OCI-LY7 (cell line): ENCODE measurements at regions not wholly inside any gene's neighbourhood (a gene's known extent, or its start where the extent isn't known, plus 50 kb on each side); places are given as distances from the start of the nearest gene placed in this dataset.

Experiments
- EZH2phosphoT487 ChIP-seq: fragments of 200-600 bp; sonication (generic); IDR thresholded peaks from 2 replicates; pipeline ENCODE4 v1.6.1; 2018; ENCODE audit warnings: low read depth, borderline replicate concordance, mild to moderate bottlenecking, mixed run types, antibody characterized with exemption, low read length, moderate library complexity, mixed read lengths
- TF ChIP-seq, protein P1 (sequence below): fragments of 200-600 bp; sonication (generic); conservative IDR thresholded peaks from 2 replicates; pipeline ENCODE4 v1.5.1; 2014; ENCODE audit warnings: mild to moderate bottlenecking, antibody characterized with exemption, low read length, moderate library complexity, mixed read lengths

DNA sequence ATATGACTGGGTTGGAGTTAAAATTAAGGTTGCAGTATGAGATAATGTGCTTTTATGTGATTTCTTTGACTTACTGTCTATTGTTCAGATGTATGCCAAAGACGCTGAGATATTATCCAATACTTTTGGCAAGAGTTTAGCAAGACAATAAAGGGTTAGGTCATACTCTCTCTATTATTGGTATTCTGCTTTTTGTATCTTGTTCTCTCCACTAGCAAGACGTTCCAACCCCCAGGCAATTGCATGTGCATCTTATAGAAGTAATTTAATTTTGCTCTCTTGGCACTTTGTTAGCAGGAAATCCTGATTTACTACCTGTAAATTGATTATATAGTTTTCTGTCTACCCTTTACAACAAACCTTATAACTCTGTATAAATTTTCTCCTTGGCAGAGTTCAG, 1093.6 kb downstream of the CDH9 start:
- TF ChIP-seq, protein P1, sequence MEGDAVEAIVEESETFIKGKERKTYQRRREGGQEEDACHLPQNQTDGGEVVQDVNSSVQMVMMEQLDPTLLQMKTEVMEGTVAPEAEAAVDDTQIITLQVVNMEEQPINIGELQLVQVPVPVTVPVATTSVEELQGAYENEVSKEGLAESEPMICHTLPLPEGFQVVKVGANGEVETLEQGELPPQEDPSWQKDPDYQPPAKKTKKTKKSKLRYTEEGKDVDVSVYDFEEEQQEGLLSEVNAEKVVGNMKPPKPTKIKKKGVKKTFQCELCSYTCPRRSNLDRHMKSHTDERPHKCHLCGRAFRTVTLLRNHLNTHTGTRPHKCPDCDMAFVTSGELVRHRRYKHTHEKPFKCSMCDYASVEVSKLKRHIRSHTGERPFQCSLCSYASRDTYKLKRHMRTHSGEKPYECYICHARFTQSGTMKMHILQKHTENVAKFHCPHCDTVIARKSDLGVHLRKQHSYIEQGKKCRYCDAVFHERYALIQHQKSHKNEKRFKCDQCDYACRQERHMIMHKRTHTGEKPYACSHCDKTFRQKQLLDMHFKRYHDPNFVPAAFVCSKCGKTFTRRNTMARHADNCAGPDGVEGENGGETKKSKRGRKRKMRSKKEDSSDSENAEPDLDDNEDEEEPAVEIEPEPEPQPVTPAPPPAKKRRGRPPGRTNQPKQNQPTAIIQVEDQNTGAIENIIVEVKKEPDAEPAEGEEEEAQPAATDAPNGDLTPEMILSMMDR = no peak
- no peak for TF ChIP-seq EZH2phosphoT487
